OCI-LY7 (cell line): ENCODE measurements at regions not wholly inside any gene's neighbourhood (a gene's known extent, or its start where the extent isn't known, plus 50 kb on each side); places are given as distances from the start of the nearest gene placed in this dataset.

Source experiments
- BruUV-seq: library from RNA; stranded (reverse); fragments of 400-500 nt; replicated peaks from 2 replicates; lab custom pipeline; 2021; lab: Mats Ljungman, UMichigan
- CTCF ChIA-PET: fragments of 300-600 bp; sonication (Branson Sonifier 250); formaldehyde crosslinking; loops from one replicate; lab custom pipeline; 2022; ENCODE audit warnings: antibody characterized with exemption; ENCODE audit not compliant: unreplicated experiment; lab: Charles Lee
- POLR2A ChIA-PET: fragments of 300-600 bp; sonication (Branson Sonifier 250); formaldehyde crosslinking; loops from one replicate; lab custom pipeline; 2022; ENCODE audit warnings: antibody characterized with exemption; lab: Charles Lee
- DNase-seq: peaks from one replicate; pipeline ENCODE4 v3.0.0-alpha.2; 2015; ENCODE audit warnings: low spot score
- H2AFZ ChIP-seq: fragments of 200-600 bp; sonication (generic), shearing (Covaris generic); 2 replicates; pipeline ENCODE4 v1.6.1; 2014; ENCODE audit warnings: mild to moderate bottlenecking, antibody characterized with exemption, low read length, moderate library complexity
- H3K27ac ChIP-seq: fragments of 200-600 bp; sonication (generic); 2 replicates; pipeline ENCODE4 v1.5.1; 2014; ENCODE audit warnings: mixed run types, low read depth, mild to moderate bottlenecking, moderate library complexity, low read length, inconsistent platforms; ENCODE audit not compliant: poor library complexity, severe bottlenecking
- H3K36me3 ChIP-seq: fragments of 200-600 bp; sonication (generic); 2 replicates; pipeline ENCODE4 v1.6.1; 2014; ENCODE audit warnings: mild to moderate bottlenecking, antibody characterized with exemption, low read length, moderate library complexity, mixed read lengths; ENCODE audit not compliant: insufficient read depth
- H3K4me1 ChIP-seq: fragments of 200-600 bp; sonication (generic); 2 replicates; pipeline ENCODE4 v1.5.1; 2014; ENCODE audit warnings: mild to moderate bottlenecking, low read length; ENCODE audit not compliant: insufficient read depth, poor library complexity, severe bottlenecking
- H3K4me2 ChIP-seq: fragments of 200-600 bp; sonication (generic); 2 replicates; pipeline ENCODE4 v1.6.1; 2014; ENCODE audit warnings: mild to moderate bottlenecking, low read length
- H3K4me3 ChIP-seq: fragments of 200-600 bp; sonication (generic); 2 replicates; pipeline ENCODE4 v1.5.1; 2014; ENCODE audit warnings: mild to moderate bottlenecking, low read depth, low read length; ENCODE audit not compliant: poor library complexity, severe bottlenecking
- H3K79me2 ChIP-seq: fragments of 200-600 bp; sonication (generic); 2 replicates; pipeline ENCODE4 v1.6.1; 2016; ENCODE audit warnings: low read depth, mild to moderate bottlenecking, low read length, moderate library complexity, mixed read lengths; ENCODE audit not compliant: insufficient read depth
- H3K9me2 ChIP-seq: fragments of 200-600 bp; sonication (generic); 2 replicates; pipeline ENCODE4 v1.6.1; 2016; ENCODE audit warnings: mild to moderate bottlenecking, low read length, mixed read lengths; ENCODE audit not compliant: insufficient read depth
- H3K9me3 ChIP-seq: fragments of 200-600 bp; sonication (generic); 2 replicates; pipeline ENCODE4 v1.6.1; 2014; ENCODE audit warnings: mild to moderate bottlenecking, mixed run types, low read length, mixed read lengths
- H4K20me1 ChIP-seq: fragments of 200-600 bp; sonication (generic); 2 replicates; pipeline ENCODE4 v1.6.1; 2014; ENCODE audit warnings: mild to moderate bottlenecking, antibody characterized with exemption, low read length, moderate library complexity, mixed read lengths; ENCODE audit not compliant: insufficient read depth
- CTCF ChIP-seq: fragments of 200-600 bp; sonication (generic); conservative IDR thresholded peaks from 2 replicates; pipeline ENCODE4 v1.5.1; 2014; ENCODE audit warnings: mild to moderate bottlenecking, antibody characterized with exemption, low read length, moderate library complexity, mixed read lengths
- EZH2phosphoT487 ChIP-seq: fragments of 200-600 bp; sonication (generic); IDR thresholded peaks from 2 replicates; pipeline ENCODE4 v1.6.1; 2018; ENCODE audit warnings: low read depth, borderline replicate concordance, mild to moderate bottlenecking, mixed run types, antibody characterized with exemption, low read length, moderate library complexity, mixed read lengths
- intact Hi-C: fragments of 100-400 bp; cut with micrococcal nuclease; formaldehyde crosslinking; loops from one replicate; pipeline ENCODE4 v1.10.0; 2022; ENCODE audit not compliant: unreplicated experiment

GRCh38 chr7:35988105-35988504 is 164.9 kb upstream of the EEPD1 start:
- H3K9me2 ChIP-seq: no peaks in the 10 kb centered on the region
- no peak overlapping the region for H2AFZ ChIP-seq
- no peak overlapping the region for H3K27ac ChIP-seq
- no peaks in the 10 kb centered on the region for H3K79me2 ChIP-seq
- no peaks in the 10 kb centered on the region for H4K20me1 ChIP-seq
- intact Hi-C loops: loop anchor here (5.0 to 10.0 kb wide), 2 partner anchors 137 to 204 kb away; no protein-coding TSS in a partner anchor
- no peaks in the 10 kb centered on the region for H3K9me3 ChIP-seq
- no peak for DNase-seq
- no peak overlapping the region for H3K4me2 ChIP-seq
- H3K36me3 ChIP-seq: no peaks in the 10 kb centered on the region
- H3K4me1 ChIP-seq: no peaks in the 10 kb centered on the region
- TF ChIP-seq EZH2phosphoT487: no peak
- TF ChIP-seq CTCF: no peak
- ChIA-PET CTCF (no interaction called here), POLR2A (no interaction called here)
- no peak overlapping the region for H3K4me3 ChIP-seq
- no TSS peak for BruUV-seq

- H3K9me2 ChIP-seq: no peaks in the 10 kb centered on the region
- no peak for DNase-seq
- no peaks in the 10 kb centered on the region for H3K4me1 ChIP-seq
- no peaks in the 10 kb centered on the region for H3K79me2 ChIP-seq
- no peak overlapping the region for H2AFZ ChIP-seq
- intact Hi-C loops: loop anchor here (5.0 to 10.0 kb wide), 2 partner anchors 136 to 203 kb away; no protein-coding TSS in a partner anchor
- no peaks in the 10 kb centered on the region for H4K20me1 ChIP-seq
- no peak overlapping the region for H3K27ac ChIP-seq
- H3K4me3 ChIP-seq: no peak overlapping the region
- no peaks in the 10 kb centered on the region for H3K36me3 ChIP-seq
- no TSS peak for BruUV-seq
- CTCF ChIA-PET: no interaction called here
- H3K9me3 ChIP-seq: no peaks in the 10 kb centered on the region
- POLR2A ChIA-PET: no interaction called here
- TF ChIP-seq EZH2phosphoT487: no peak
- no peak overlapping the region for H3K4me2 ChIP-seq
Observed at GRCh38 chr7:35988818-35989217, 164.2 kb upstream of the EEPD1 start.

- CTCF ChIA-PET: no interaction called here
- no peaks in the 10 kb centered on the region for H3K4me1 ChIP-seq
- H3K27ac ChIP-seq: no peak overlapping the region
- no peaks in the 10 kb centered on the region for H3K9me3 ChIP-seq
- H3K79me2 ChIP-seq: no peaks in the 10 kb centered on the region
- H3K4me3 ChIP-seq: no peak overlapping the region
- intact Hi-C loops: no loop called here
- H3K36me3 ChIP-seq: no peaks in the 10 kb centered on the region
- no TSS peak for BruUV-seq
- no peaks in the 10 kb centered on the region for H3K9me2 ChIP-seq
- no peak for DNase-seq
- H2AFZ ChIP-seq: no peak overlapping the region
- POLR2A ChIA-PET: no interaction called here
- no peak for TF ChIP-seq EZH2phosphoT487
- H3K4me2 ChIP-seq: no peak overlapping the region
- no peaks in the 10 kb centered on the region for H4K20me1 ChIP-seq
Observed at GRCh38 chr7:35991511-35992232, 161.4 kb upstream of the EEPD1 start.
